GM19328 (cell line): ENCODE measurements at regions not wholly inside any gene's neighbourhood (a gene's known extent, or its start where the extent isn't known, plus 50 kb on each side); places are given as distances from the start of the nearest gene placed in this dataset.
"Not testable (repeated sequence)": the region's sequence is repeated elsewhere in the genome, so short reads cannot be mapped to it uniquely, and the experiment has no call there.

Experiments
- ATAC-seq: cut with Tn5 transposase; IDR thresholded peaks from one replicate; pipeline ENCODE4 v1.9.1; 2021; ENCODE audit warnings: mild to moderate bottlenecking, moderate library complexity; ENCODE audit not compliant: unreplicated experiment

GRCh38 chr6:8881663-8882062 is 446.3 kb upstream of the SLC35B3 start:
- no peak for ATAC-seq

DNA sequence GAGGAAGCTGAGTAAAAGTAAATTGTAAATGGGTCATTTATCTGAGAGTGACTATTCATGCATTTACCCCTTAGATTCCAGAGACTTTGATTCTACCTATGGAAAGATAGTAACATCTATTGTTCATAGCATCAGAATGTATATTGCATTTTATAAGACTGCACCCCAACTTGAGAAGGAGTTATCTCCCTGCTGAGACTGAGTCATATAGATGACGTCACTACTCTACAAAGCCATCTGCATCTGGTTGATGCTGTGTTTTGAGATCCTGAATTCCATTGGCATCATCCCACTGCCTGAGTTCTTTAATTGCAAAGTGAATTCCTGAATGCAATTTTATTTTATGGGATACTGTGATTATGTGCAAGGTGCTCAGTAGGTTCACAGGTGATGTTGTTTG is 444.0 kb upstream of the SLC35B3 start:
- no peak for ATAC-seq

DNA sequence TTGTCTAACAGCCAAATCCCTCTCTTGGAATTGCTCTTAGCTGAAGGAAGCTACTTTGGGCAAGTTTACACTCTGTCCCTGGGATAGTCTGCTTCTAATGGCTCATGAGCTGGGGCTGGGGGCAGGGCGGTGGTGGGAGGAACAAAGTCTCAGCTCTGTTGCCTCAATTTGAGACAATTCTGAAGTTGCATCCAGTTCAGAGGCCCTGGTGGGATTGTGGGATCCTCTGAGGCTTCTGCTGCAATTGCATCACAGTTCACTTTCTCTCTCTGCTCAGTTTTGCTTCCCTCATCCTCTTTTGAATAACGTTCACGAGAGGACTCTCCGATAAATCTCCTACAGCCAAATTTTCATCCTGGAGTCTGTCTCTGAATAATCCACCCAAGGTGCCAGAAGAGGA is 440.6 kb upstream of the SLC35B3 start:
- ATAC-seq: no peak

DNA sequence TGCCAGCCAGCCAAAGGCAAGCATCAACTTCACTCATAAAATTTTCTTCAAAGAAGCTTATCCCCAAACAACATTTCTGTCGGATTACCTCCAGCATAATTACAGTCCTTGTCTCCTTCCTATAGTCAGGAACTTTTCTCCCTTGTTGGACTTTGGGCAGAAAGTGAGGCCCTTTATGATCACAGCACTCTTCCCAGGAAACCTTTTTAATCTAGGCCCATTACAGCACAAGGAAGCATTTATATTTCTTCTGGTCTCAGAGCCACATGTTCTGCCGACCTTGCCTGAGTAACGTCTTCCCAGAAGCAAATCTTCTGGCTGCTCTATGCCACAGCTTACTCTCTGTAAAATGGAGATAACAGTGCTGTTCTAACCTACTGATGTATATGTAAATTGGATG is 437.2 kb upstream of the SLC35B3 start:
- ATAC-seq: no peak

DNA sequence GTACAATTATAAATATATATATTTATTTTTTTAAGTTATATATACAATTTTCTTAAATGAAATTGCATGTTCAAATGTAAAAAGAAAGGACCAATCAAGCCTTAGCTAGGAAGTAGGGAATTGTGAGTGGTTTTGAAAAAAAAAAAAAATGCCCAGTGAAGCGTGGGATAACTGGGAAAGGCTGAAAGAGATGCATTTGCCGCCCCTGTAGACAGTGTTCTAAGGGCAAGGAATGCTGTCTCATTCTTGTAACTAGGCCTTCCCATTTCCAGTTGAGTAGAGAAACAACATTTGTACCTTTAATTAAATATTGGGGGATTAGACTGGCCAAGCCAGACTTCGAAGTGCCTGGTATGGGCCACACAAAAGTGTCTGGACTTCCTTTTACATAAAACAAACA is 430.1 kb upstream of the SLC35B3 start:
- no peak for ATAC-seq

DNA sequence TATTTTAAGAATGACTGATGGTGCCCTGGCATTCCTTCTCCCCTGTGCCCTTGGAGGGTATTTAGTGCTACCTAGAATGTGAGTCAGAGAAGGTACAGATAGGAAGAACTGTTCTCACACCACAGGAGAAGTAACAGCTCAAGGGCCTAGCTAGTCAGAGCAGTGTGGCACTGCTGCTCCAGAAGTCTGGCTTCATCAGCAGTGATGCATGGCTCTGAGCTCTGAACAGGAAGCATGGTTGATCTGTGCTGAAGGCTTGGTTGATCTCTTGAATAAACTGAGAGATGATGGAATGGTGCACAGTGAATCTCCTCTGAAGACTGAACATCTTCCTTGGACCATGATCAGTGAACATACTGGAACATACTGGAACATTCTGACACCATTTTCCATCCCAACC is 425.3 kb upstream of the SLC35B3 start:
- no peak for ATAC-seq

- ATAC-seq: no peak
Observed at GRCh38 chr6:8859501-8859900, 424.2 kb upstream of the SLC35B3 start.

DNA sequence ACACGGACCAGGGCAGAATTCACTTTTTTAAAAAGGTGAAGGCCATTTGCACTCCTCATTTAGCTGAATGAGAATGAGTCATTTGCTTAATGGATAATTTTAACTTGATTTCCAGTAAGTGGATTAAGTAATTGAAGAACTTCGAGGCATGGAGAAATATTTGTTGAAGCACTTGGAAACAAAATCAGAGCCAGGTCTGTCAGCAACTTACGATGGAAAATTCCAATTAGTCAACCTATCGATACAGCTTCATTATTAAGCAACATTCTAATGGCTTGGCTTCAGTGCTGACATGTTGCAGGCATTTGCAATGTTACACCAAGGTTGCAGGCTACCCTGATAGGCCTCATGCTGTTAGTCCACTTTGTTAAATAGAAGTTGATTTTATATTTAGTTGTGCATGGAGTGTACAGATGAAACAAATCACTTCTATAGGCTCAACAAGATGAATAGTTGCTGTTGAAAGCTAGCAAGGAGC is 423.5 kb upstream of the SLC35B3 start:
- no peak for ATAC-seq

GRCh38 chr6:8857160-8857559 is 421.8 kb upstream of the SLC35B3 start:
- ATAC-seq: no peak

DNA sequence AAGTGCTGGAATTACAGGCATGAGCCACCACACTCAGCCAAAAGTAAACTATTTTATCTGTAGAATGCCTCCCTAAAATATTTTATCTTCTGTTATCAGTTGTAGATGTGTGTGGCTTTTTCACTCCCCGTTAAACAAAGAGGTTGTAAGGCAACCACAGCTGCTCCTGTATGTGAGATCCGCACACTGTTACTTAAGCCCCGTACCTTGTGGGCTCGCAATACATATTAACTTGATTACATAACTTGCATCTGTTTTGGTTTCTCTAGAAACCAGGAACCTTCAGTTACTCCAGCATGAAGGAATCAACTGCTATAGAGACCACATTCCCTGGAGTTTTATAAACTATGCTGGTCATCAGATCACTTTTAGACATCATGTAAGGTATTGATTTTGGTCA is 420.1 kb upstream of the SLC35B3 start:
- no peak for ATAC-seq

DNA sequence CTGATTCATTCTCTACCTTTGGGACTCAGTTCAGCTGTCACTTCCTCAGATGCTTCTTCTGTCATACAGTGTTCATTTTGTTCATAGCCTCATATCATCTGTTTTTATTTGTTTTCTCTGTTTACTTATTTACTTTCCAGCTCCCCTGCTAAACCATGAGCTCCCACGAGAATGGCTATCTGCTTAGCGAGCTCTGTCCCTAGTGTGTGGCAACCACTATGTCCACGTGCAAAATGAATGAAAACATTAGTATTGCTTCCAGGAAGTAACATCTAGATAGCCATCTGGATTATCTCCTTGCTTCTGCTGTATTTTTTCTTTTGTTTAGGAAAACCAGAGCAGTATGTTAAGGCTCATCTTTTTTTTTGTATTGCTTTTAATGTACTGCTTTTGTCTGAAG is 417.0 kb upstream of the SLC35B3 start:
- no peak for ATAC-seq

DNA sequence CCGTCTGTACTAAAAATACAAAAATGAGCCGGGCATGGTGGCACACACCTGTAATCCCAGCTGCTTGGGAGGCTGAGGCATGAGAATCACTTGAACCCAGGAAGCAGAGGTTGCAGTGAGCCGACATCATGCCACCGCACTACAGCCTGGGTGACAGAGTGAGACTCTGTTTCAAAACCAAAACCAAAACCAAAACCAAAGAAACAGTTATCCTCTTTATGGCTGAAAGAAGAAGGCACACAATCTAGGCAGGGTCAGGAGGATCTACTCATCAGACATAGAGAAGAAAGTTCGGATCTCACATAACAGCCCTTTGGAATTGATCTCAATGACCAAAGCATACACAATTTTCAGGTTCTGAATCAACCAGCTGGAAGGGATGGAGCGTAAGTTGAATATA is 411.3 kb upstream of the SLC35B3 start:
- not testable (repeated sequence) for ATAC-seq

DNA sequence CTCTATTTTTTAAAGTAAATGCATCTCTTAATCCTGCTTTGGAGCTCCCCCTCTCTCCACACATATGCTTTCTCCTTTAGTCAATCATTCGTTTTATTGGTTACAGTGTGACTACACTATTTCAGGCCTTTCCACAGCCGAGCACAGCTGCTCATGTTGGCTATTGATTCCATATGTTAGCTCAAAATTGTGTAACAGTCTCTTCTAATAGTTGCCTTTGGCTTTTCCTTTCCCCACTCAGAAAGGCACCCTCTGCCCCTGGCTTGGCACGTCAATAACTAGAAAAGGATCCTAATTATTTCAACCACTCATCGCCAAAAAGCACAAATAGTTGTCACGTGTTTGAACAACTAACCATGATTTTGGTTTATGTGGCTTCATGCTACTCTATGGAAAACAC is 410.3 kb upstream of the SLC35B3 start:
- ATAC-seq: no peak

DNA sequence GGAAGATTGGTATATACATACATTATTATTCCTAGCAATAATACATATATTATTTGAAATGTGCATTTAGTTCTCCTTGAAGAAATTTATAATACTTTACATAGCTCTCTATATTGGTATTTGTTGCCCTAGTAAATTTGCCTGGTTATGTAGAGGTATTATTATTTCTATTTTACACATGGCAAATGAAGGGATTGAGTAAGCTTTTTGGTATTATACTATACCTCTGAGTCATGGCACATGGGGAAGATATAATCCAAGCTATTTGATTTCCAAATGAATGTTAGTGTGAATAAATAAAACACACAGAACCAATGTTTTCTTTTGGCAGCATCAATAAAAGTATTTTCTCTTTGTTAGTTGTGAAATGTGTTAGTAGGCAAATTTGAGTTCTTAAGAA is 409.6 kb upstream of the SLC35B3 start:
- ATAC-seq: no peak

DNA sequence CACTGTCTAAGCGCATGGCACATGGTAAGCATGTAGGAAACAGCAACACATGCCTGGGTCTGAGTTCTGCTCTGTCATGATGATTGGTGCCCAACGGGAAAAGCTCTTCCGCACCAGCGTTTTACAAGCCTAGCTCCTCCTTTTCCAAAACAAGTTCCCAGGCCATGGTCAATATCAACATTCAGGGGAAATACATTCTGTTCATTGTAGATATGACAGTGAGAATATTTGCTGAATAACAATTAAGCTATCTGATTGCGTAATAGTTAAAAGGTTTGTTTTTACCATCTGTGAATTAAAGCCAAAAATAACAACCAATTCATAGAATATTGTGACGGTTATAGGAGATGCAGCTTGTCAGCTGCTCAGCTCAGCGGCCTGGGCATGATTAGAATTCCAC is 404.3 kb upstream of the SLC35B3 start:
- ATAC-seq: no peak

- no peak for ATAC-seq
Observed at GRCh38 chr6:8837343-8837742, 402.0 kb upstream of the SLC35B3 start.

GRCh38 chr6:8832695-8833094 is 397.4 kb upstream of the SLC35B3 start:
- not testable (repeated sequence) for ATAC-seq

GRCh38 chr6:8831366-8832152 is 396.2 kb upstream of the SLC35B3 start:
- no peak for ATAC-seq

GRCh38 chr6:8830794-8831193 is 395.4 kb upstream of the SLC35B3 start:
- no peak for ATAC-seq

DNA sequence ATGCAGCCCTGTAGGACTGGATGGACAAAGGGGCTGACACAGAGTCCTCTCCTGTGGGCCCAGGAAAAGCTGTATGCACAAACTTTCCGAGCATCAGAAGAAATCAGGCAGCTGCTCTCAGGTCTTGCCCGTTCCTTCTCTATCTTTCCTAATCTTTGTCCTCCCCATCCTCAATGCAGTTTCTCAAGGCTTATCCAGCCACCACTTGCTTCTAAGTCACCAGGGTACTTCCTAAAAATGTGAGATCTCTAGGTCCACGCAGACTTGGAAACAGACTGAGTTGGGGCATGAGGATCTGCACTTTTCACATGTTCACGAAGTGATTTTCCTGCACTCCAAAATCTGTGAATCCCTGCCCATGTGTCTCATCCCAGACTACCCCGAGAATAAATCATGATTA is 394.5 kb upstream of the SLC35B3 start:
- no peak for ATAC-seq

GRCh38 chr6:8829296-8829695 is 394.0 kb upstream of the SLC35B3 start:
- no peak for ATAC-seq

- ATAC-seq: no peak
Observed at GRCh38 chr6:8828376-8828775, 393.0 kb upstream of the SLC35B3 start.

DNA sequence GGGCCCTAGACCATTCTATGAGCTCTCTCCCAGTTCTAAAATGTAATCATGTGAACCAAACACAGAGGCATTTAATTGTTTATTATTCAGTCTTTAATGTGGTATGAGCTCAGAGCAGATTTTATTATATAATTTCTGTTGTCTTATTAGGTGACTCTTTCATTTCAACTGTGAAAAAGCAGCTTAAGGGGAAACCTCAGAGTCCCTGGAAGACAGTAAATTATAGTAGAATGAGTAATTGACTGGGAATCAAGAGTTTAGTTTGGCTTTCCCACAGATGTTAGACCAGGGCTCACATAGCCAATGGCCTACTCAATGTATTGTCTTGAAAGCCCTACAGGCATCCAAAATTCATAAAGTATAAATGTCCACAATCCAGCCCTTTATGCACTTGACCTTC is 390.4 kb upstream of the SLC35B3 start:
- ATAC-seq: no peak
